ENCODE measurements at regions not wholly inside any gene's neighbourhood (a gene's known extent, or its start where the extent isn't known, plus 50 kb on each side); places are given as distances from the start of the nearest gene placed in this dataset.

- Histone ChIP-seq H3K4me3 (ENCODE audit: control extremely low read depth in 1 of 5, extremely low read depth in 1 of 5, insufficient read depth in 1 of 5, low read depth in 2 of 5, low read length in 4 of 5) (no peak overlapping the region), H3K4me2 (replicated peaks; ENCODE audit: low read depth, low read length, poor library complexity, severe bottlenecking) (no peak overlapping the region), H3K79me2 (ENCODE audit: control insufficient read depth, insufficient read depth, low read length) (no peaks in the 10 kb centered on the region), H4K20me1 (ENCODE audit: control insufficient read depth, insufficient read depth, low read length, poor library complexity, severe bottlenecking) (no peaks in the 10 kb centered on the region), H2AFZ (ENCODE audit: insufficient read depth, low read depth, low read length, poor library complexity, severe bottlenecking) (no peak overlapping the region), H3K36me3 (replicated peaks in 1 of 2; ENCODE audit: control extremely low read depth in 1 of 2, control insufficient read depth in 1 of 2, extremely low read depth in 1 of 2, insufficient read depth in 2 of 2, low read length in 1 of 2) (no peaks in the 10 kb centered on the region), H3K27ac (ENCODE audit: low read length in 2 of 2) (no peak overlapping the region), H3K27me3 (replicated peaks in 1 of 4; ENCODE audit: control extremely low read depth in 1 of 4, control insufficient read depth in 3 of 4, insufficient read depth in 4 of 4, low read length in 3 of 4) (no peaks in the 10 kb centered on the region), H3K9ac (ENCODE audit: low read length) (no peak overlapping the region), H3K9me3 (ENCODE audit: control extremely low read depth in 1 of 3, control insufficient read depth in 2 of 3, insufficient read depth in 1 of 3, low read length in 2 of 3) (no peaks in the 10 kb centered on the region), H3K4me1 (ENCODE audit: control insufficient read depth in 2 of 2, insufficient read depth in 2 of 2, low read length in 2 of 2) (no peaks in the 10 kb centered on the region)
- intact Hi-C loops (cut with micrococcal nuclease): no loop called here
- H3K4me1 Mint-ChIP-seq: no peaks in the 10 kb centered on the region
- POLR2A ChIA-PET: no interaction called here
- ATAC-seq (ENCODE audit: low read depth) (no peak), DNase-seq (no peak)
- peaks cover 15% of the 10 kb centered on the region for H3K27me3 Mint-ChIP-seq
- no peak overlapping the region for H3K27ac Mint-ChIP-seq
- TF ChIP-seq CTCF (IDR thresholded peaks at IDR 0.05) (no peak), EZH2 (IDR thresholded peaks at IDR 0.05; ENCODE audit: borderline replicate concordance, insufficient read depth, low read depth, low read length, poor library complexity, severe bottlenecking) (no peak)
- CTCF ChIA-PET: interaction anchor here (3.4 kb wide), 1 partner anchor 10 kb away, joined by 15 read pairs; no protein-coding TSS in a partner anchor
- no peak overlapping the region for H3K4me3 Mint-ChIP-seq
- whole genome bisulfite sequencing (ENCODE audit: insufficient coverage): 82% methylated on average over 3 of the region's 4 CpGs
- H3K9me3 Mint-ChIP-seq (ENCODE audit: insufficient read depth): no peaks in the 10 kb centered on the region
These were observed 476.0 kb upstream of the ASIC2 start for GRCh38 chr17:33769066-33769465.

GRCh38 chr17:33776304-33776703, 478.8 kb upstream of the CCL2 start:
- TF ChIP-seq CTCF (IDR thresholded peaks at IDR 0.05) (no peak), EZH2 (IDR thresholded peaks at IDR 0.05; ENCODE audit: borderline replicate concordance, insufficient read depth, low read depth, low read length, poor library complexity, severe bottlenecking) (no peak)
- Histone ChIP-seq H4K20me1 (ENCODE audit: control insufficient read depth, insufficient read depth, low read length, poor library complexity, severe bottlenecking) (no peaks in the 10 kb centered on the region), H3K4me2 (replicated peaks; ENCODE audit: low read depth, low read length, poor library complexity, severe bottlenecking) (no peak overlapping the region), H3K79me2 (ENCODE audit: control insufficient read depth, insufficient read depth, low read length) (no peaks in the 10 kb centered on the region), H3K9me3 (ENCODE audit: control extremely low read depth in 1 of 3, control insufficient read depth in 2 of 3, insufficient read depth in 1 of 3, low read length in 2 of 3) (no peaks in the 10 kb centered on the region), H2AFZ (ENCODE audit: insufficient read depth, low read depth, low read length, poor library complexity, severe bottlenecking) (no peak overlapping the region), H3K27ac (ENCODE audit: low read length in 2 of 2) (no peak overlapping the region), H3K9ac (ENCODE audit: low read length) (no peak overlapping the region), H3K36me3 (replicated peaks in 1 of 2; ENCODE audit: control extremely low read depth in 1 of 2, control insufficient read depth in 1 of 2, extremely low read depth in 1 of 2, insufficient read depth in 2 of 2, low read length in 1 of 2) (no peaks in the 10 kb centered on the region), H3K27me3 (replicated peaks in 1 of 4; ENCODE audit: control extremely low read depth in 1 of 4, control insufficient read depth in 3 of 4, insufficient read depth in 4 of 4, low read length in 3 of 4) (peaks cover 0 to 5% (median 0%) of the 10 kb centered on the region in 4 experiments), H3K4me1 (ENCODE audit: control insufficient read depth in 2 of 2, insufficient read depth in 2 of 2, low read length in 2 of 2) (no peaks in the 10 kb centered on the region), H3K4me3 (ENCODE audit: control extremely low read depth in 1 of 5, extremely low read depth in 1 of 5, insufficient read depth in 1 of 5, low read depth in 2 of 5, low read length in 4 of 5) (no peak overlapping the region)
- DNase-seq (no peak), ATAC-seq (ENCODE audit: low read depth) (no peak)
- H3K27me3 Mint-ChIP-seq: peaks cover 22% of the 10 kb centered on the region
- H3K4me1 Mint-ChIP-seq: no peaks in the 10 kb centered on the region
- ChIA-PET POLR2A (no interaction called here), CTCF (interaction anchor here (0.6 kb wide), 1 partner anchor 246 kb away, joined by 3 read pairs; no protein-coding TSS in a partner anchor)
- intact Hi-C loops (cut with micrococcal nuclease): no loop called here
- H3K4me3 Mint-ChIP-seq: no peak overlapping the region
- 94% methylated on average over 4 of the region's 4 CpGs for WGBS (ENCODE audit: insufficient coverage)
- no peaks in the 10 kb centered on the region for H3K9me3 Mint-ChIP-seq (ENCODE audit: insufficient read depth)
- no peak overlapping the region for H3K27ac Mint-ChIP-seq
